B cell (primary cell): ENCODE measurements at regions not wholly inside any gene's neighbourhood (a gene's known extent, or its start where the extent isn't known, plus 50 kb on each side); places are given as distances from the start of the nearest gene placed in this dataset.

Experiments used
- CTCF ChIP-seq: fragments of 200-600 bp; IDR thresholded peaks from one replicate; pipeline ENCODE4 v1.8.0; 2022; ENCODE audit warnings: antibody characterized with exemption, mild to moderate bottlenecking
- EZH2 ChIP-seq: IDR thresholded peaks from 2 replicates; pipeline ENCODE4 v1.6.1; 2012; ENCODE audit warnings: borderline replicate concordance, low read depth, mild to moderate bottlenecking, moderate library complexity, low read length; ENCODE audit not compliant: insufficient read depth, poor library complexity, severe bottlenecking

GRCh38 chrX:4963432-4963831 is 1250.0 kb upstream of the PRKX start:
- no peak for TF ChIP-seq EZH2
- TF ChIP-seq CTCF: no peak
